ENCODE measurements at regions not wholly inside any gene's neighbourhood (a gene's known extent, or its start where the extent isn't known, plus 50 kb on each side); places are given as distances from the start of the nearest gene placed in this dataset.
"Not testable (repeated sequence)": the region's sequence is repeated elsewhere in the genome, so short reads cannot be mapped to it uniquely, and the experiment has no call there.

- TF ChIP-seq CTCF, POLR2A, POLR2AphosphoS5 (IDR thresholded peaks at IDR 0.05): not testable (repeated sequence)
These were observed 534.6 kb downstream of the KCNJ18 start for GRCh38 chr17:22226932-22227331.
